ENCODE measurements at regions not wholly inside any gene's neighbourhood (a gene's known extent, or its start where the extent isn't known, plus 50 kb on each side); places are given as distances from the start of the nearest gene placed in this dataset.

DNA sequence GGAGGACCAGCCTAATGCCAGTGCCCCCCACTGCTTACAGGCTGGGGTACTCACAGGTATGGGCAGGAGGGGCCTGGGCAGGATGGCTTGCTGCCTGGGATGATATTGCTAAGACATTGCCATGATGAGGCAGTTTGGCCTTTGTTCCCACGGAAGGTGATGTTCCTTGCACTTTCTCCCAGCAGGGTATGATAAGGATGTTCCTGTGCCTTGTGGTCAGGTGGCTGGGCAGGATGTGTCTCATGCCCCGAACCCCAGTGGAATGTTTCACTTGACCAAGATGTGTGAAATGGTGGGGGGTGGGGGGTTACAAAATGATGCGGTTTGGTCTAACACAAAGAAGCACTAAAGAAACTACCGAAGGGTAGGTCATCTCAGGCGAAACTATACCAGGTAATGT lies 337.8 kb upstream of the ZFHX3 start:
- DNase-seq = no peak

DNA sequence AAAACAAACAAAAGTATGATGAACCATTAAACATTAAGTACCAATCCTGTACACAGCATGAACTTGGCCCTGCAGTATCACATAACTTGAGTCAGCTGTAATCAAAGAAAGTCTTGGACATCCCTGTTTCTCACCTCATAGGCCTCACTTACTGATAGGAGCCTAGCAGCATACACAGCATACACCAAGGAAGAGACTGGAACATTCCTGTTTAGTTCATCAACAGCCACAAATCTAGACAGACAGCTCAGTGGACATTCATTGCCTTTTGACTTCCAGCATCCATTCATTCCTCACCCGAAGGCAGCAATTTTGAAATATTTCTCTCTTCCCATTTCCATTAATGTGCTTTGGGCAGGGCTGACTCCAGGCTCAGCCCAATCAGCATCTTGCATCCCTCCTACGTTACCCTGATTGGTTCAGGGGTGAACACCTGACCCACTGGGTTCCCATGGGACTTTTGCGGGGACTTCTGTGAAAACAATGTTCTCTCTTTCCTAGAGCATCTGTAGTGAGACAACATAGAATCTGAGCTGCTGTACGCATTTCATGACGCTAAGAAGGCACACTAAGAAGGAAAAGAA lies 336.7 kb upstream of the ZFHX3 start:
- no peak for DNase-seq

DNA sequence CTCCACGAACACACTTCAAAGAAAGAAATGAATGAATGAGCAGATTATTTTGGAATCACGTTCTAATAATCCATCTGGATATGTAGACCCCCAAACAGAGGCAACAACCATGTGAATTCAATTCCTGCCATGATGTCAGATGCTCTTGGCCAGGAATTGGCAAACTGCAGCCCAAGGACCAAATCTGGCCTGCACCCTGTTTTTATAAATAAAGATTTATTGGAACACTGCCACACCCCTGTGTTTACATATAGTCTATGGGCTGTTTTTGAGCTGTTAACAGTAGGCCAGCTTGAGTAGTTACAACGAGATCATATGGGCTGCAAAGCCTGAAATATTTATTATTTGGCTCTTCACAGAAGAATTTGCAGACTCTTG lies 336.0 kb upstream of the ZFHX3 start:
- no peak for DNase-seq

DNA sequence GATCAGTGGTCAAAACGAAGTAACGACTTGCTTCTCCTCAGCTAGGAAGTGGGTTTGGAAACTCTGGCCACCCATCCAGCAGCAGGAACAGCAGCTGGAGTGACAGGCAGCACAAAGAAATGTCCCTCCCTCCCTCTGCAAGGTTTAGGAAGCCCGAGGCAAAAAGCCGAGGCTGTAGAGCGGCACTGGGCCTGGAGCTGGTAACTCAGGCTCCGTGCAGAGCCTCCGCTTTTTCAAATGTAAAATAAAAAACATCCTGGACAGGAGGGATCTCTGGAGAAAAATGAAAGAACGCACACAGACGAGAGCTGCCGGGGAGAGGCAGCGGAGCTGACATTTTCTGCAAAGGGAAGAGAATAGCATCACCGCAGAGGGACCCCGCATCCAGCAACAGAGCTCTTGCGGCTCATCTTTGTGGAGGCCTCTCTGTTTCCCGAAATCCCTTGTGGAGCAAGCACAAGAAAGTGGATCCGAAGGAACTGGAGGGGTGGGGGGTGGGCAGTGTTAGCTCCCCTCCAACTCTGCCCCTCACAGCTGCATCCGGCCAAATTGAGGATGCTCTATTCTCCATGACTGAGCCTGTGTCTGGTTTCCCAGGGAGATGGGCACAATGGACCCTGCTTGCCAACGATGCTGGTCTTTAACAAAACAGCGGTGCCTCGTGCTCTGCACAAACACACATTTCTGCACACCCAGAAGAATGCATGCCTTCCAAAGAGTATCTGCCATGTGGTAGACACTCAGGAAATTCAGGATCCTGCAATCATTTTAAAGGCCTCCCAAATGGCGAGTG lies 335.5 kb upstream of the ZFHX3 start:
- DNase-seq = no peak

DNA sequence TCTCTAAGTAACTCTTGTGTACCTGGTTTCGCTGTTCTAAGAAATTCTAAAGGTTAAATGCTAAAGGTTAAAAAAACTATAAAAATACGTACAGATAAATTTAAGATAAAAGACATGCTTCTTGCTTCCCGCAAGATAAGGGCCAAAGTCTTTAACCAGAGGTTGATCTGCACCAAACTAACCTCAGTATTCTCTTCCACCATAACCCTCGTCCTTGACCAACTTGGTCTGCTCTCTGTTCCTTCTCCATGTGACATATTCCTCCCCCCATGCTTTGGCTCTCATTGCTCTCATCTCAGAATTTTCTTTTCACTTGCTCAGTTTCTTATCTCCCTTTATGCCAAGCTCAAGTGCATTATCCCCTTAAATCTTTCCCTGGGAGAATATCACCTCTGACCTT lies 330.5 kb upstream of the ZFHX3 start:
- DNase-seq = no peak

DNA sequence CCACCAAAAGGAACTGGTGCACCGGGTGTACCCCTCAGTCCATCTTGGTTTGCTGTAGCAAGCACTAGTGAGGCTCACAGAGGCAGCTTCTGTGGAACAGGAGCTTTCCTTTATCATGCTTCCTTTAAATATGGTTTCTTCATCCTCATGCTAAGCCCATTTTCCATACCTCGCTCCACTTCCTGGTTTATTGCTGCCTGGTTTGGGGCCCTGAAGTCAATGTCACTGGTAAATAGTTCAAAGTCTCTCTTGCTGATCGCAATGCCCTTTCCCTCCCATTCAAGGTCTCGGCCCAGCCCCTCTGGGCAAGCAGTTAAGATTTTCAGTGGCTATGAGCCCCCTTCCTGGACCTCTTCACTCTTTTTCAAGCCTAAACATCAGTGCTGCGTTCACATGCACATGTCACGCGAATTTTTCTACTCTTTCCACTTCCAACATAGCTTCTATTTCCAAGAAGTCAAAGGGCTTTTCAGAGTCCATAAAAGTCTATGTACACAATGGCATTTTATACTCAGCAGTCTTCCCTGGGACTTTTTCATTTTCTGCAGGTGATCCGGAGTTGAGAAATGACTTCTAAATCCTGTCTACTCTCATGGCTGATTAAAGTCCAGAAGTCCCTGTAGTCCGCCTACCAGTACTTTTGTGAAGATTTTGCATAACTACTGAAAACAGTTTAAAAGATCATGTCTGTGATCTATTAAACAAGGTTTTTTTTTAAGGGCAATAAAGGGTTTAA lies 323.8 kb upstream of the ZFHX3 start:
- DNase-seq = no peak

DNA sequence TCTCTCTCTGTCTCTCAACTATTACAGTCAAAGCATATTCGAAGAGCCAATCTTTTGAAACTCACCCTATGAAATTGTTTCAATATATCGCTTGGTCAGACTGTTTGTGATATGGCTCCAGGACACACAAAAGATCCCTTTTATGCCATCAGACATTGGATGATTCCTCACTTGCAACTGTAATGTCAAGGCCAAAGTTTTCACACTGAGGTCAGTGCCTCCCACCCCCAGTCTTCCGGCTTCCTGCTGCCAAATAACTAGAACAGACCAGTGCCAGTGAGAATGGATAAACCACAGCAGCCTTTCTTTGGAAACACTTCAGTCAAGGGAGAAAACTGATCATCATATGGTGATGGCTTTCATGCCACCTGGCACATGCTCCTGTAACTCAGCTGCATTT lies 321.9 kb upstream of the ZFHX3 start:
- DNase-seq = no peak

DNA sequence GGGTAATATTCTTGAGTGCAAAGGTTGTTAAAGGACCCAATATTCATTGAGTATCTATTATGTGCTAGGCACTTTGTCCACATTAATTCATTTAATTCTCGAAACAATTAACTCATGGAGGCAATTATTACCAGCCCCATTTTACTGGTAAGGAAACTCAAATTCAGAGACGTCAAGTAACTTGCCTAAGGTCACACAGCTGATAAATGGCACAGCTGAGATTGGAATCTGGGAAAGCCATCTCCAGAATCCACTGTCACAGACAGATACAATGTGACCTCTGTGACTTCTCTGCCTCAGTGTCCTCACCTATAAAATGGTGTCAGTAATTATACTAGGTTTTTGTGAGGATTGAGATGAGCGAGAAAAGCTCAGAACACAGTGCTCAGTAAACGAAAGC lies 320.8 kb upstream of the ZFHX3 start:
- DNase-seq = no peak

DNA sequence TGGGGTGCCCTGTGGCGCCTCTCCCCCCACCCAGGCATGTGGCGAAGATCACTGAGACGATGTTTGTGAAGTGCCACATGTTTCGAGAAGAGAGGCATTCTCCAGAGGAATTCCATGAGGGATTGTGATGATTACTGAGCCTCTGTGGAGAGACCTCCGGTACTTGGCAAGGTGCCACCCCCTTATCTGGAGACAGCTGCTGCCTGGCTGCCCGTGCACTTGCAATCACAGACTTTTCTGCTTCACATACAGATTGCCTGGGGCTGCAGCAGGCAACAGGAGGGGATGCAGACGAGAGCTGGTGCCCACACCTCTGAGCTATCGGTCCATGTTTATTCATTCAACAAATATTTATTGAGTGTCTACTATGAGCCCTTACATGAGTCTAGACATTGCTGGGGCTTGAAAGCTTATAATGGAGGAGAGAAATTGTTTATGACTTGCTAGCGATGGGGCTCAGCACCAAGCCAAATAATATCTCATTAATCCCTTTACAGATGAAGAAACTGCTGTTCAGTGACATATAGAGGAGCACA lies 317.2 kb upstream of the ZFHX3 start:
- DNase-seq = no peak

DNA sequence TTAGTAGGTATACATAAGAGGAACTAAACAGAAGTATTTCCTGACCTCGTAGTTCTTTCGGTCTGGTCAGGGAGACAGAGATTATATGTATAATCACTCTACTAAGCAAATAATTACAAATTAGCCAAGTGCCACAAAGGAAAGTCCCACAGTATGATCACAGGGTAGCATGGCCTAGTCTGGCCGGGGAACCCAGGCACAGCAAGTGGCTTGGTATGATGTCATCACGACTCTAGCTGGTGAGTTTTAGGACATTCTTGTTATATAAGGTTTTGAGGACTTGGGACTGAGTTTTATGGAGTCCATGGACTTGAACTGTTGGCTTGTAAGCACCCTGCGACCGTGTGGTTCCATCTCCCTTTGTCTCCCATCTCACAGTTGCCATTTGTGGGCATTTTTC lies 316.5 kb upstream of the ZFHX3 start:
- DNase-seq = no peak

DNA sequence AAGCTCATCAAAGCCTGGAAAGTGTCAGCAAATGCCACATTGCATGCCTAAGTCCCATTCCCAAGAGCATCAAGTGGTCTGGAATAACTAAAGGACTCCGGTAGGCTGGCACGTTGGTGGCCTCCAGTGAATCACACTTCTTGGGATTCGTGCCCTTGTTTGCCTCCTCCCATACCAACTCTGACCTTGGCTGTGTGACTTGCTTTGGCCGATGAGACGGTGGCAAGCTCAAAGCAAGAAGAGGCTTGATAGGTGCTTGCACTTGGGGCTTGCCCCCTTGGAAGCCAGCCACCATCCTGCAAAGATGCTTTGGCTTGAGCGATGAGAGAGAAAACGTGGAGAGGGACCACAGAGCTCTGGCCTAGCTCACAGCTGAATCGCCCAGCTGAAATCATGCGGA lies 313.1 kb upstream of the ZFHX3 start:
- no peak for DNase-seq

DNA sequence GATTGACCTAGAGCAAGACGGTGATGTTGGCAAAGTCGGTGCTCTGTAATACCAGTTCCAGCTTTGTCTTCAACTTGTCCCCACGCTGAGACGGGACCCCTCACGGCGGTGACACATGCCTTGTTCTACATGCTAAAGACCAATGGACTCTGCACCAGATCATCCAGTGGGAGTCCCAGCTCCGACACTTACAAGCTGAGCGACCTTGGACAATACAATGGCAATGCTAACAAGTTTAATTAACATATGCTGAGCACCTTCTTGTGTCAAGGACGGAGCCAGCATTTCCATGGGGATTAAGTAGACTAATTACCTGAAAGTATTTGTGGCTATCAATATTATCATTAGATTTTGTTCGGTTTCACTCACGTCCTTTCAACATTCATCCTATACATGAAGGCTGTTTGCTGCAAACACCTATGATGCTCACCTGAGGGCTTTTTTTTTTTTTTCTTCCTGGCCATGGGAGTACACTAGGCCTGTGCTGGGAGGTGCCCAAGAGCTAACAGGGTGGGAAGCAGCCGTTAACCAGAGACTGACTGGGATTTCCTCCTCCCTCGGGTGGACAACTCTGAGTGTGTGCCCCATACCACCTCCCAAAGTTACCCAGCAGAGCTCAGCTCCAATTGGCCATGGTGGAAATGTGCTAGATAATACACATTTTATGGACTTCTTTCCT lies 308.6 kb upstream of the ZFHX3 start:
- no peak for DNase-seq

DNA sequence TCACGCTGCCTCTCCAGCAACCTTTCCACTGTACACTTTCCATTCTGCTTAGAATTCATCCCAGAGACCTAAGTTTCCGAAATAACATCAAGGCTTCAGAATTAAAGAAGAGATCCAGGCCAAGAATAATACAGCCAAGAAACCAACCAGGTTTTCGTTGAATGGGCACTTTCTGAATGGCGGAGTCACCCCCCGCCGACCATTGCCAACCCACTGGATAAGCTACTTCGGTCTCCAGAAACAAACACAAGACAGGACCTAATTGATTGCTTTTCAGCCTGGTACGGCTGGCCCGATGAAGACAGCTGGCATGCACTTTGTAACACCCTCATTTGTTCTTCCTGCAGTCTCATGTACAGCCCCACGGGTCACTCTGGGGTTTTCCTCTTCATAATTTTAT lies 308.1 kb upstream of the ZFHX3 start:
- no peak for DNase-seq

DNA sequence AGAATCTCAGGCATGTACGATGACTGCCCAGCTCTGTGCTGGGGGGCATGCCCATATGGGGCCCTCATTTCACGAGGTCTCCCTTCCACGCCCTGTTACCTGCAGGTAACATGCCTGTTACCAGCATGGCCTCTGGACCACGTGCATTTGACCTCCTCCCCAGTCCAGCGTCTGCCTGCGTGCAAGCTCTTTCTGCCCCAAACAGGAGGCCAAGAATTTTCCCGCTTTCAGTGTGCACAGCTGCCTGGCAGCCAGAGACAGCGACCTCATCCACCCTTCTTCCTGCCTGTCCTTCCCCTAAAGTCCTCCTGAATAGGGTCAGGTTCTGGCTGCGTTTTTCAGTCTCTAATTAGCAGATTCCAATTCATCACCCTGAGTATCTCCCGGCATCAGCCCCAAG lies 306.5 kb upstream of the ZFHX3 start:
- DNase-seq = no peak

DNA sequence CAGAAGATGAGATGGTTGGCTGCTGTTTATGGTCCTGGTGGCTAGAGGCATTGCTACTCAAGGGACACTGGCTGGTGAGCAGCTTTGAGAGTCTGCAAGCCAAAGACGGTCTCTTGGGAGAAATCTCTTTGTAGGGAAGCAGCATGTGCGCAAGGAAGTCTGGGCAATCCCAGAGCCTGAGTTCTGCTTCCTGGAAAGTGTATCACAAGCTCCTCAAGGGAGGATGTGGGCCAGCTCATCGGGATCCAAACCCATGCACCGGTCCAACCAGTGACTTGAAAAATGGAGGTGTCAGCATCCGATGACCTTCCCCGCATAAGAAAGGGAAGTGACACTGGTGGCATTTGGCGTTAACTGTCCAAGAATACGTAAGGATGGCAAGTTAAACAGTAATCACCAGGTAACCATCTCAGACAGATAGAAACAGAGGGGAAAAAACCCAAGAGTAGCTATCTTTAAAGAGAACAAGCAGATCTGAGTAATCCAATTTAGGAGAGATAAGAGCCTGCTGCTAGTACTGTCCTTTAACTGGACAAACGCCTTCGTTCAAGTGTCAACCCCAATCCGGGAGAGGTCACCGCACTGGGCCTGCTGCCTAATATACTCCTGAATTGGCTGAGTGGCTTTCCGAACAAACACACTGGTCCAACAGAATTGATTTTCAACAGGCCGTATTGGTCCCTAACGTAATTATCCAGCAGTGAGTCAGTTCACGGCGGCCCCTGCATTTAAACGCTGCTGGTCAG lies 303.0 kb upstream of the ZFHX3 start:
- no peak for DNase-seq

DNA sequence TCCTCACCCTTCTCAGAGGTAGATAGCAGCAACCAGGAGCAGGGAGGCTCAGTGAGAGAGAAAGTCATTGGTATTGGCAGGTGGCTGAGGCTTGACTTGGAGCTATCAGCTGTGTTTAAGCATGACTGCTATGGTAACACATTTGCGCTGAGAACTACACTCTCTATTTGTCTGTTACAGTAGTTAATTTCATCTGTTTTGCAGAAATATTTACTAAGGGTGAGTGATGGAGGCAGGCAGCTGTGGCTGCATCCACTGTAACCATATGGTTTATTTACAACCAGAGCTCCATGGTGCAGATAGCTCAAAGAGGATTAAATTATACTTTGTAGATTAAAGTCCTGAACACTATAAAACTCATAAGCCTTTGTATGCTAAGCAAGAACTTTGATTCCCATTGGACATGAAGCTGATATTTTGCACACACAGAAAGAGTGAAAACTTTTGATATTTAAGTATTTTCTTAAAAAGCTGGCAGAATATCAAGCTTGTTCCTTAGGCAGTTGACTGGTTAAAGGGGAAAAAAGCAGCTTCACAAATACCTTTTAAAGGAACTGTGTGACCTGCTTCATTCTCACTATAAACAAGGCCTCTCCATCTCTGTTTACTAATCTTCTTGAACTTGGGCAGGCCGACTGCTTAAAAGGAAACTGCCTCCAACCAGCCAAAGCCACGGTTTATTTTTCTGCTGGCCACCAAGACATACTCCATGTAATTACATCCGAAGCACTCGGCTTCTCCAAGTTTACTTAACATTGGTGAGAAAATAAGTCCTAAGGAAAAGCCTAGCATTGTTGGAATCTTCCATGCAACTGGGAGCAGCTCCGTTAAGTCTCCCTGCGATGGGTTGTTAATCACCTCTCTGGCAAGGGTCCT lies 299.8 kb upstream of the ZFHX3 start:
- DNase-seq = no peak

DNA sequence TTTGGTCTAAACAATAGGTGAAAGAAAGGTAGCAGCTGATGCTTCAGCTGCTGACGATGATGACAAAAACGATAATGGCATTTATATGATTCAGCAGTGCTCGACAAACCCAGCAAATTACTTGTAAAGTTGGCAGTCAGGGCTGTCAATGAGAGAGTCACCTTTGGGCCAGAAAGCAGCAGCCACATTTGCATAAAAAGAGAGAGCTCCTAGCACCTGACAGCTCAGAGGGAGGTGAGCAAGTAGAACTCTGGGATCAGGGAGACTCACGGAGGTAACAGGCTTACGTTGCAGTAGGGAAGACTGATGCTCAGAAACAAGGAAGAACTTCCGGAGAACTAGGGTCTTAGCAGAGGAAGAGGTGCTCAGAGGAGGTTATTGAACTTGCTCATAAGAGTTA lies 291.9 kb upstream of the ZFHX3 start:
- DNase-seq = no peak

DNA sequence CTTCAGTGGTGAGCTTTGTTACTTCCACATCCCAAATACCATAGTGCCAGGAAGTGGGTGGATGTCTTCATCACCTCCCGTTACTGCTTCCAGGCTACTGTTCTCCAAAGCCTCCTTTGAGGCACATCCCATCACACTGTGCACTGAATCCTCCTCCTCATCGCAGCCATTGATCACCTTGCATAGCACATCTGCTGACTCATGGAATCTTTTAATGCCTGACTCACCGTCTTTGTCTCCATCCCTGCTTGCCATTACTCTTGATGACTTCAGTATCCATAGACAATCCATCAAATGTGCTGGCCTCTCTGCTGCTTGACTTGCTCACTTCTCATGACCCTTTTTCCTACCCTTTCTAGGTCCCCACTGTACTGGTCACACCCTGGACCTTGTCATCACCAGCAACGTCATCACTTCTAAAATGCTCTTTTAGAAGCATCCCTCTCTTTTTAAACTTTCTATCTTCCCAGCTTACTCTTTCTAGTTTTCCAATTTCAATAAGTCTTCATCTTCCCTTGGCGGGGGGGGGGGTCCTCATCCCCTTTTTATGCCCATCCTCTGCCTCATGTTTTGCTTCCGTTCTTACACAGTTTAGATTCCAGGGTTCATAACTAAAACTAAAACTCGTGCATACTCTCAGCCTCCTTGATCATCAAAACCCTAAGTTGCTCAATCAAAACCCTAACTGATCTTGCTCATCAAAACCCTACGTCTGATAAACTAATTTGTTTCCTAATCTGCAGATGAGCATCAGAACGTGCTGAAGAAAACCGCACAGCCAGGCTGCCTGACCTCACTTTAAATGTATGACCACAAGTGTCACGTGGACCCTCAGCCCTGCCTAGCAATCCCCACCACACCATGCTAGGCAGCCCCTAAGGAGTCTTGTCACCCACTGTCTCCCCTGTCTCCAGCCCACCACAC lies 289.7 kb upstream of the ZFHX3 start:
- no peak for DNase-seq

DNA sequence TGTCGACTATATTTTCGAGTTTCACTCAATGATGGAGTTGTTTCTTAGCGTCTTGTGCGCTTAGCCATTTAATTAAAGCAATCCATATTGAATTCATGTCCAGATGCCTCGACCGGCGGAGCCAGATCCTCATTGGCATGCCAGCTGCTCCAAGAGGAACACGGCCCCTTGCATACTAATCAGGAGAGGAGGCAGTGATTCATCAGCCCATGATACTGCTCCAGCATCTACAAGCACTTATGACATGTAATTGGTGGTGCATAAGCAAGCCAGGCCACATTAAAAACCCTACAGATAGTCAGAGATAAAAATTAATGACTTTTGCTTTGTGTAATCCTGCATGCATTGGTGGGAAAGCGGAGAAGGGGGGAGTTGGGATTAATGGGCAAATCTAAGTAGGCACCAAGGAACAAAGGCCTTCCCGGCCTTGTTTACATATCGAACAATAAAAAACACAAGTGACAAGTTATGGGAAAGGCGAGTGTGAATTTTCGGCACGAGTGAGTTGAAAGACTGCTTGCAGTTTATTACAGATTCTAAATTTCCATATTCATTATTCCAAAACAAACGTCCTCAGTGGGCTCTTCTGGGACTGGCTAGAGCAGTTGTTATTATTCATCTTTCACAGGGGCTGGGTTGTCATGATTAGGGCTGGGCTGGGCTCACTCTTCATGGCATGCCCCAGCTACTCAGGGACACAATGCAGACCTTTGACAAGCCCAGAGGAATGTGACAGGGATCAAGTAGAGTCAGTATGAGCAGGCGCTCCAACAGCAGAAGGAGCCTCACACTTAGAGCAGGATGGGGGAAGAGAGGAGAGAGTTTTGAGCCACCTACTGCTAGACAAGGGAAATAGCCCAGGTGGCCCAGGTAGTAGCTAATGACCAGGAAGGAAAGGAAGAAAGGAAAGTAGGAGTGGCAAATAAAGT lies 281.7 kb upstream of the ZFHX3 start:
- no peak for DNase-seq

Measured in stimulated activated CD4-positive, alpha-beta T cell treated with anti-CD3 and anti-CD28 coated beads, Interleukin-15, amount 100 ng/mL, for 24 hours (primary cell).